Left ventricle myocardium inferior (tissue), 1 donor: ENCODE measurements at regions not wholly inside any gene's neighbourhood (a gene's known extent, or its start where the extent isn't known, plus 50 kb on each side); places are given as distances from the start of the nearest gene placed in this dataset.

ENCODE experiments used
- DNase-seq: peaks from one replicate; pipeline ENCODE4 v3.0.0-alpha.2; 2020
- H3K27ac ChIP-seq: fragments of 200-600 bp; replicated peaks from 2 replicates; pipeline ENCODE4 v1.8.0; 2021
- H3K27me3 ChIP-seq: fragments of 200-600 bp; 2 replicates; pipeline ENCODE4 v1.8.0; 2021; ENCODE audit warnings: low read depth
- H3K36me3 ChIP-seq: fragments of 200-600 bp; 2 replicates; pipeline ENCODE4 v1.8.0; 2021
- H3K4me1 ChIP-seq: fragments of 200-600 bp; 2 replicates; pipeline ENCODE4 v1.8.0; 2021
- H3K4me3 ChIP-seq: fragments of 200-600 bp; 2 replicates; pipeline ENCODE4 v1.8.0; 2021; ENCODE audit warnings: mild to moderate bottlenecking, moderate library complexity
- H3K9me3 ChIP-seq: fragments of 200-600 bp; replicated peaks from 2 replicates; pipeline ENCODE4 v1.8.0; 2021
- intact Hi-C: fragments of 100-400 bp; cut with micrococcal nuclease; formaldehyde crosslinking; loops from one replicate; pipeline ENCODE4 v1.11.0; 2022
- TF ChIP-seq, protein P1 (sequence below): fragments of 200-600 bp; IDR thresholded peaks from 2 replicates; pipeline ENCODE4 v1.8.0; 2021; ENCODE audit warnings: antibody characterized with exemption, mild to moderate bottlenecking, borderline replicate concordance
- donor health status: DM: no; HTN: yes; CAD: no; lungs with severe emphysema.

DNA sequence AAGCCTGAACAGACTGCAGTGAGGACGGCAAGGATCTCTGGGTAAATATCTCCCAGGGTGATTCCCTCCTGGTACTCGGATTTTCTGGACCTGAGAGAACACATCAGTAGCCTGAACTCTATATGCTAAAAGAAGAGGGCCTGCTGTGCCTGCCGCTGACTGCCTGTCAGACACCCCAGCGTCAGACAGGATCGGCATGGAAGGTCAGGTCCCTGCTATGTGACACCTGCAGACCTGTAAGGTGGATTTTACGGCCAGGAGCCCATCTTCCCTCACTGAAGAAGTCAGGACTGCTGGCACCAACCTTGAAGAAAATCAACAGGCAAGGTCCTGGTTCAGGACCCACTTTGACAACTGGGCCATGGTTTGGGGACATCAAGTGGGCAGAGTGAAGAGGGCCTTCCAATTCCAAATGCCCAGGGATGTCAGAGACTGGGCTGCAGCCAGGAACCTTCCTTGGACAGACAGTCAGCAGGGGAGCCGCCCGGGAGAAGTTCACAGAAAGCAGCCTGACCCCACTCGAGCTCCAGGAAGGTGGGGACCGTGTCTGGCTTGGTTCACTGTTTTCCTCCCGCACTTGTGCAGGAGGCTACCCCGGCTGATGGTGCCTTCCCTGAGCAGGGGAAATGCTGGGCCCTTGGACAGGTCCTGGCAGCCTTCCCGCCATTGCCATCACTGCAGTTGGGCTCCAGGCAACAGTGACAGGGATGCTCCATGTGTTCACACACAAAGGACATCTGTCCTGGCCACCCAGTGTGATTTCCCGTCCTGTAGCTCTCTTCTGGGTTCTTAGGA lies 91.8 kb upstream of the LANCL2 start:
- H3K27ac ChIP-seq: no peak overlapping the region
- H3K27me3 ChIP-seq: peaks cover 20% of the 10 kb centered on the region
- H3K4me1 ChIP-seq: no peaks in the 10 kb centered on the region
- DNase-seq: no peak
- H3K9me3 ChIP-seq: no peaks in the 10 kb centered on the region
- intact Hi-C loops: no loop called here
- no peaks in the 10 kb centered on the region for H3K36me3 ChIP-seq
- no peak overlapping the region for H3K4me3 ChIP-seq
- TF ChIP-seq, protein P1, sequence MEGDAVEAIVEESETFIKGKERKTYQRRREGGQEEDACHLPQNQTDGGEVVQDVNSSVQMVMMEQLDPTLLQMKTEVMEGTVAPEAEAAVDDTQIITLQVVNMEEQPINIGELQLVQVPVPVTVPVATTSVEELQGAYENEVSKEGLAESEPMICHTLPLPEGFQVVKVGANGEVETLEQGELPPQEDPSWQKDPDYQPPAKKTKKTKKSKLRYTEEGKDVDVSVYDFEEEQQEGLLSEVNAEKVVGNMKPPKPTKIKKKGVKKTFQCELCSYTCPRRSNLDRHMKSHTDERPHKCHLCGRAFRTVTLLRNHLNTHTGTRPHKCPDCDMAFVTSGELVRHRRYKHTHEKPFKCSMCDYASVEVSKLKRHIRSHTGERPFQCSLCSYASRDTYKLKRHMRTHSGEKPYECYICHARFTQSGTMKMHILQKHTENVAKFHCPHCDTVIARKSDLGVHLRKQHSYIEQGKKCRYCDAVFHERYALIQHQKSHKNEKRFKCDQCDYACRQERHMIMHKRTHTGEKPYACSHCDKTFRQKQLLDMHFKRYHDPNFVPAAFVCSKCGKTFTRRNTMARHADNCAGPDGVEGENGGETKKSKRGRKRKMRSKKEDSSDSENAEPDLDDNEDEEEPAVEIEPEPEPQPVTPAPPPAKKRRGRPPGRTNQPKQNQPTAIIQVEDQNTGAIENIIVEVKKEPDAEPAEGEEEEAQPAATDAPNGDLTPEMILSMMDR: no peak

DNA sequence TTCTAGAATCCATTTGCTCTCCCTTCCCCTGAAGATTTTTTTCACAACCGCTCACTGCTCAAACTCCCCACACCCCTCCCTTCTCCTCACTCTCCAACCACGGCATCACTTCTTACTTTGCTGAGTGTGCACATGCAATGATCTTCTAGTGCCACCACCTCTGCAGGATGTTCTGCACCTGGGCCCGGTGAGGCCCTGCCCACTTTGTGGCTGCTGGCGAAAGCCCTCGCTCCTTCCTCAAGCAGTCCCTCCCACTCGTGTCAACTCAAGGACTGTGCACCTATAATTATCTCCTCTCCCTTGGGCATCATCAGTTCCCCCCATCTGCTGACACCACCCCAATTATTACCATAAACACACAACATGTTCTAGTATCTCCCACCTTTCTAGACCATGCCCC lies 91.0 kb upstream of the LANCL2 start:
- intact Hi-C loops: no loop called here
- Histone ChIP-seq H3K9me3 (no peaks in the 10 kb centered on the region), H3K4me1 (no peaks in the 10 kb centered on the region), H3K27ac (no peak overlapping the region), H3K27me3 (peaks cover 22% of the 10 kb centered on the region), H3K36me3 (no peaks in the 10 kb centered on the region), H3K4me3 (no peak overlapping the region)
- DNase-seq: no peak
- TF ChIP-seq, protein P1: no peak

DNA sequence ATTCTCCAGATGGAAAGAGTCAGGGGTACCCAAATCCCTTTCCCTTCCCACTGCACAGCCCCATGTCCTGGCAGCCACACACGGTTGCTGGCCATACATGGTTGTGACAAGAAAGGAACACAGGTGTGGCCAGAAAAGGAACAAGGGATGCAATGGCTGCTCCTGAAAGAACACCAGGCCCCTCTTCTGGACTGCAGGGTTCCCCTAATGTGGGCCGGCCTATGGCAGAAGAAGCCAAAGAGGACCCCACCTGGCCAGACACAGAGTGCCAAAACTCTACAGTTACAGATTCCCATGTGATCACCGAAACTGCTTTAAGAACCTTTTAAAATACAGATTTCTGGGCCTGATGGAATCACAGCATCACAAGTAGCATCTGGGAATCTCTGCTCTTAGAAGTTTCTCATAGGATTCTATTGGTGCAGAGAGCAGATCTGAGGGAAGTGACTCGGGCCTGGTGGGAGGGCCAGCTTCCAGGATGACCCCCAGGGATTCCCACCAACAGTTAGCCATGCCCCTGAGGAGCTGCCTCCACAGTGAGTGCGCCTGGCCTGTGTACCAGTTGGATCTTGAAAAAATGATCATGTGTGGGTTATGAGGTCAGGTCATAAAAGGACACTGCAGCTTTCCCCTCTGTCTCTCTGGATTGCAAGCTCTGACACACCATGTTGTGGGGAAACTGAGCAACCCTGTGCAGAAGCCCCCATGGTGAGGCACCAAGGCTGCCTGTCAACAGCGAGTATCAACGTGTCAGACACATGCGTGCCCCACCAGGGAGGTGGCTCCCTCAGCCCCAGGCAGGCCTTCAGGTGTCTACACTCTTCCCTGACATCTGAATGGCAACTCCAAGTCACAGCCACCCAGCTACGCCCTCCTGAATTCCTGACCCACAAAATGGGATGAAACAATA lies 89.6 kb upstream of the LANCL2 start:
- Histone ChIP-seq H3K36me3 (no peaks in the 10 kb centered on the region), H3K4me3 (no peak overlapping the region), H3K4me1 (no peaks in the 10 kb centered on the region), H3K27me3 (peaks cover 21% of the 10 kb centered on the region), H3K9me3 (no peaks in the 10 kb centered on the region), H3K27ac (no peak overlapping the region)
- DNase-seq: no peak
- intact Hi-C loops: no loop called here
- TF ChIP-seq, protein P1: no peak

DNA sequence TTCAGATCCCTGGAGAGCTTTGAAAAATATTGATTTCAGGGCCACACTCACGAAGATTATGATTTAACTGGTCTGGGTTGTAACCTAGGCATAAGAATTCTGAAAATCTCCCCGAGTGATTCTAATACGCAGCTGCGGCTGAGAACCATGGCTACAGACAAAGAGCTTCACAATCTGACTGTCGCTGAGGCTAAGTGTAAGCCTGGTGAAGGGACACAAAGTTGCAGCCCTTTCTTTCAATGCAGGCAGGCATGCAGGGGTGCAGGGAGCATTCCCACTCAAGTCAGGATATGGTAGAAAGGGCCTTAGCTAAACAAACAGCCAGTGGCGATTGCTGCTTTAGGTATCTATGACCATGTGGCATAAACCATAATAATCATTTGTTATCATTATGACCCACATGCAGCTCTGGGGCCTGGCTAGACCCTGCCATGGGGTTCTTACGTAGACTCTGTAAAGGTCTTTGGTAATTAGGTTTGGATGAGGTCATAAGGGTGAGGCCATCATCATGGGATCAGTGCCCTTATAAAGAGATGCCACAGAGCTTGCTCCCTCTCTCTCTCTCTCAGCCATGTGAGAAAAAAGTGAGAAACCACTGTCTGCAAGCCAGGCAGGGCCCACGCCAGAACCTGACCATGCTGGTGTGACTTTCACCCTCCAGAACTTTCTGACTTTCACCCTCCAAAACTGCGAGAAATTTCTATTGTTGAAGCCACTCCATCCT lies 88.4 kb upstream of the LANCL2 start:
- no peak for DNase-seq
- Histone ChIP-seq H3K4me3 (no peak overlapping the region), H3K4me1 (no peaks in the 10 kb centered on the region), H3K27me3 (peaks cover 9% of the 10 kb centered on the region), H3K36me3 (no peaks in the 10 kb centered on the region), H3K27ac (no peak overlapping the region), H3K9me3 (no peaks in the 10 kb centered on the region)
- TF ChIP-seq, protein P1: no peak
- intact Hi-C loops: no loop called here

DNA sequence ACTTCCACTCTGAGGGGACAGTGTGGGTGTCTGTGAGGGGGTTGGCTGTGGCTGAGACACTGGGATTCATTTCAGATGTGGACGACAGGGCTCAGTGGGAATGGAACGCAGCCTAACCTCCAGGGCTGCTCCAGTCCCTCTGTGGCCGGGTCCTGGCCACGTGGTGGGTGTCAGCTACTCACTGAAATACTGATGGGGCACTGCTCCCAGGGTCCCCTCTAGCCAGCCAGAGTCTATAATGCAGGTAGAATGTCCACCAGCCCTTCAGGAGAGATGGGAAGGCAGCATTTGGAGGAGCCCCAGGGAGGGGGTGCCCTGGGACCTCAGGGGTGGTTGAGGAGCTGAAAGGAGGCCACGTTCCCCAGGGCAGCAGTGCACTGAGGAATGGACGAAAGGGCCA lies 87.2 kb upstream of the LANCL2 start:
- H3K9me3 ChIP-seq: no peaks in the 10 kb centered on the region
- DNase-seq: no peak
- H3K36me3 ChIP-seq: no peaks in the 10 kb centered on the region
- H3K27ac ChIP-seq: no peak overlapping the region
- H3K27me3 ChIP-seq: peaks cover 6% of the 10 kb centered on the region
- no peaks in the 10 kb centered on the region for H3K4me1 ChIP-seq
- intact Hi-C loops: no loop called here
- no peak overlapping the region for H3K4me3 ChIP-seq
- TF ChIP-seq, protein P1: no peak
